H1 (cell line): ENCODE measurements at regions not wholly inside any gene's neighbourhood (a gene's known extent, or its start where the extent isn't known, plus 50 kb on each side); places are given as distances from the start of the nearest gene placed in this dataset.

Experiments used
- CTCF ChIA-PET: fragments of 300-600 bp; sonication (Branson Sonifier 250); formaldehyde crosslinking; loops from one replicate; lab custom pipeline; 2021; ENCODE audit not compliant: partially characterized antibody; lab: Charles Lee
- POLR2A ChIA-PET: fragments of 300-600 bp; sonication (Branson Sonifier 250); formaldehyde crosslinking; loops from one replicate; lab custom pipeline; 2021; ENCODE audit warnings: inconsistent platforms; ENCODE audit not compliant: partially characterized antibody; lab: Charles Lee
- DNase-seq, 2 experiments: peaks; one replicate each; pipeline versions ENCODE4 v3.0.0 to v3.0.0-alpha.2; 2010 to 2022; ENCODE audit warnings: low spot score in 2 of 2, low read depth in 1 of 2, mixed read lengths in 1 of 2
- FAIRE-seq: peaks from 2 replicates; lab custom pipeline; 2011; peaks lifted over from hg19 to GRCh38; lab: Jason Lieb, UNC
- H2AFZ ChIP-seq: 2 replicates; pipeline ENCODE4 v1.8.1; 2012; ENCODE audit warnings: low read length, inconsistent platforms
- H2AK5ac ChIP-seq: 2 replicates; pipeline ENCODE4 v1.6.1; 2013; ENCODE audit warnings: low read depth, low read length
- H2BK120ac ChIP-seq: replicated peaks from 2 replicates; pipeline ENCODE3; 2013; ENCODE audit warnings: low read depth, low read length, inconsistent platforms
- H2BK12ac ChIP-seq: 2 replicates; pipeline ENCODE4 v1.6.1; 2013; ENCODE audit warnings: low read depth, low read length
- H2BK15ac ChIP-seq: 2 replicates; pipeline ENCODE4 v1.6.1; 2013; ENCODE audit warnings: low read length
- H2BK20ac ChIP-seq: 2 replicates; pipeline ENCODE4 v1.6.1; 2013; ENCODE audit warnings: low read length
- H2BK5ac ChIP-seq: 2 replicates; pipeline ENCODE4 v1.6.1; 2013; ENCODE audit warnings: low read depth, low read length
- H3K14ac ChIP-seq: 2 replicates; pipeline ENCODE4 v1.6.1; 2013; ENCODE audit warnings: inconsistent platforms; ENCODE audit not compliant: insufficient read length
- H3K18ac ChIP-seq: 2 replicates; pipeline ENCODE4 v1.6.1; 2013; ENCODE audit warnings: low read length; ENCODE audit errors: extremely low read depth
- H3K23ac ChIP-seq: 2 replicates; pipeline ENCODE4 v1.6.1; 2013; ENCODE audit warnings: inconsistent platforms; ENCODE audit not compliant: insufficient read length
- H3K23me2 ChIP-seq: 2 replicates; pipeline ENCODE4 v1.6.1; 2013; ENCODE audit warnings: low read depth, low read length
- H3K27ac ChIP-seq: 2 replicates; pipeline ENCODE4 v1.6.1; 2011; ENCODE audit warnings: low read depth, low read length, inconsistent platforms
- H3K27me3 ChIP-seq, 4 experiments: replicated peaks in 1 of 4; 1 replicate in 1 of 4; 2 replicates in 3 of 4; pipeline versions ENCODE4 v1.6.1 to v1.8.1; 2011 to 2013; ENCODE audit warnings: low read length in 3 of 4, mild to moderate bottlenecking in 3 of 4, inconsistent platforms in 2 of 4, mixed read lengths in 2 of 4, moderate library complexity in 1 of 4; ENCODE audit not compliant: control insufficient read depth in 3 of 4, insufficient read depth in 3 of 4; ENCODE audit errors: extremely low read depth in 1 of 4
- H3K36me3 ChIP-seq, 4 experiments: 2 replicates each; pipeline versions ENCODE4 v1.6.1 to v1.8.1; 2011 to 2013; ENCODE audit warnings: mild to moderate bottlenecking in 4 of 4, low read length in 3 of 4, moderate library complexity in 2 of 4, control low read depth in 1 of 4, inconsistent platforms in 1 of 4; ENCODE audit not compliant: insufficient read depth in 4 of 4, control insufficient read depth in 2 of 4
- H3K4ac ChIP-seq: replicated peaks from 2 replicates; pipeline ENCODE3; 2013; ENCODE audit warnings: low read length, low read depth, mixed read lengths, inconsistent platforms; ENCODE audit not compliant: insufficient read length
- H3K4me1 ChIP-seq, 4 experiments: replicated peaks in 1 of 4; 1 replicate in 1 of 4; 2 replicates in 3 of 4; pipeline versions ENCODE4 v1.6.1 to v1.8.1; 2011 to 2013; ENCODE audit warnings: low read length in 3 of 4, inconsistent platforms in 2 of 4, mixed read lengths in 1 of 4; ENCODE audit not compliant: insufficient read depth in 4 of 4, control insufficient read depth in 3 of 4
- H3K4me2 ChIP-seq, 2 experiments: 2 replicates each; pipeline versions ENCODE4 v1.6.1 to v1.8.1; 2011 to 2013; ENCODE audit warnings: low read depth in 2 of 2, low read length in 2 of 2, control low read depth in 1 of 2, inconsistent platforms in 1 of 2, mild to moderate bottlenecking in 1 of 2; ENCODE audit not compliant: insufficient read depth in 1 of 2
- H3K4me3 ChIP-seq, 4 experiments: fragments of 200-600, 300-600 bp in 1 of 4; sonication (generic), shearing (Covaris generic), sonication (Bioruptor Twin) in 1 of 4; 2 replicates each; pipeline versions ENCODE4 v1.5.1 to v1.8.1; 2011 to 2016; ENCODE audit warnings: low read length in 4 of 4, low read depth in 3 of 4, control low read depth in 2 of 4, inconsistent platforms in 2 of 4, mild to moderate bottlenecking in 2 of 4, mixed read lengths in 1 of 4, moderate library complexity in 1 of 4; ENCODE audit not compliant: insufficient read depth in 2 of 4; ENCODE audit errors: extremely low read depth in 1 of 4
- H3K56ac ChIP-seq: replicated peaks from 2 replicates; pipeline ENCODE3; 2013; ENCODE audit warnings: low read depth, mild to moderate bottlenecking, mixed read lengths, low read length, inconsistent platforms; ENCODE audit not compliant: insufficient read length
- H3K79me1 ChIP-seq: 2 replicates; pipeline ENCODE4 v1.6.1; 2013; ENCODE audit warnings: low read depth, low read length, control low read depth
- H3K79me2 ChIP-seq, 2 experiments: 2 replicates each; pipeline versions ENCODE4 v1.6.1 to v1.8.1; 2012 to 2013; ENCODE audit warnings: low read length in 2 of 2, mild to moderate bottlenecking in 2 of 2, inconsistent platforms in 1 of 2; ENCODE audit not compliant: insufficient read depth in 2 of 2, control insufficient read depth in 1 of 2
- H3K9ac ChIP-seq, 4 experiments: replicated peaks in 1 of 4; 1 replicate in 1 of 4; 2 replicates in 3 of 4; pipeline versions ENCODE4 v1.6.1 to v1.8.1; 2011 to 2013; ENCODE audit warnings: low read depth in 3 of 4, low read length in 3 of 4, control low read depth in 2 of 4, mild to moderate bottlenecking in 2 of 4, moderate library complexity in 2 of 4, inconsistent platforms in 1 of 4; ENCODE audit errors: extremely low read depth in 1 of 4
- H3K9me3 ChIP-seq, 2 experiments: 2 replicates each; pipeline versions ENCODE4 v1.6.1 to v1.8.1; 2012 to 2013; ENCODE audit warnings: mild to moderate bottlenecking in 2 of 2, moderate library complexity in 2 of 2, control low read depth in 1 of 2, inconsistent platforms in 1 of 2, low read depth in 1 of 2, low read length in 1 of 2, mixed read lengths in 1 of 2; ENCODE audit not compliant: insufficient read depth in 2 of 2
- H4K20me1 ChIP-seq, 2 experiments: replicated peaks in 1 of 2; 2 replicates each; pipeline versions ENCODE3 to v1.8.1; 2011 to 2013; ENCODE audit warnings: inconsistent platforms in 2 of 2, low read length in 2 of 2, mild to moderate bottlenecking in 1 of 2; ENCODE audit not compliant: insufficient read depth in 2 of 2, control insufficient read depth in 1 of 2
- H4K5ac ChIP-seq: 2 replicates; pipeline ENCODE4 v1.6.1; 2013; ENCODE audit warnings: low read length, low read depth, mixed read lengths, inconsistent platforms; ENCODE audit not compliant: insufficient read length
- H4K8ac ChIP-seq: 2 replicates; pipeline ENCODE4 v1.8.0; 2013; ENCODE audit warnings: mild to moderate bottlenecking, moderate library complexity, low read length, inconsistent platforms; ENCODE audit not compliant: insufficient read depth; ENCODE audit errors: extremely low read depth
- H4K91ac ChIP-seq: replicated peaks from 2 replicates; pipeline ENCODE3; 2013; ENCODE audit warnings: low read length, mixed read lengths, inconsistent platforms; ENCODE audit not compliant: insufficient read length
- SP1 ChIP-seq: IDR thresholded peaks from 2 replicates; pipeline ENCODE4 v1.6.1; 2011; ENCODE audit warnings: low read depth, low read length
- TEAD4 ChIP-seq: IDR thresholded peaks from 2 replicates; pipeline ENCODE4 v1.6.1; 2012; ENCODE audit warnings: low read depth, low read length, inconsistent platforms, mixed read lengths
- WGBS, 2 experiments: shearing (Covaris generic) in 1 of 2; methylation state at CpG; one replicate each; pipeline versions ENCODE4 v1.1.6 to v1.1.7; 2013 to 2015; ENCODE audit warnings: low lambda C conversion rate in 2 of 2, mixed read lengths in 2 of 2, inconsistent platforms in 1 of 2, low coverage in 1 of 2, missing lambda C conversion rate in 1 of 2; ENCODE audit not compliant: insufficient replicate concordance in 2 of 2, insufficient coverage in 1 of 2, insufficient read length in 1 of 2; ENCODE audit errors: extremely low coverage in 1 of 2, missing lambda C conversion rate in 1 of 2; 5-methylcytosine and 5-hydroxymethylcytosine counted together

- Histone ChIP-seq H3K18ac (no peak overlapping the region), H2BK120ac (no peak overlapping the region), H3K23ac (no peak overlapping the region), H4K20me1 (no peaks in the 10 kb centered on the region), H3K27me3 (no peaks in the 10 kb centered on the region), H3K27ac (no peak overlapping the region), H3K36me3 (peaks cover 0 to 14% (median 0%) of the 10 kb centered on the region in 4 experiments; a peak in 2 of 8 replicates), H2BK5ac (no peak overlapping the region), H3K9me3 (peaks cover 22 to 30% of the 10 kb centered on the region in 2 experiments), H2BK15ac (no peak overlapping the region), H3K4ac (no peak overlapping the region), H3K4me2 (no peak overlapping the region), H3K23me2 (no peaks in the 10 kb centered on the region), H2BK20ac (no peak overlapping the region), H4K91ac (no peak overlapping the region), H3K14ac (no peak overlapping the region), H2AK5ac (no peak overlapping the region), H3K9ac (no peak overlapping the region), H3K4me3 (no peak overlapping the region), H3K79me2 (no peaks in the 10 kb centered on the region), H3K4me1 (no peaks in the 10 kb centered on the region), H2AFZ (no peak overlapping the region), H3K79me1 (no peaks in the 10 kb centered on the region), H4K5ac (no peak overlapping the region), H2BK12ac (no peak overlapping the region), H3K56ac (no peak overlapping the region), H4K8ac (no peak overlapping the region)
- no peak for TF ChIP-seq TEAD4
- TF ChIP-seq SP1 = no peak
- CTCF ChIA-PET = interaction anchor here (1.7 kb wide), 1 partner anchor 14 kb away, joined by 4 read pairs; no protein-coding TSS in a partner anchor
- DNase-seq = no peak
- POLR2A ChIA-PET = no interaction called here
- no peak for FAIRE-seq
- WGBS, 2 experiments = 91% methylated on average over 1 of the region's 1 CpG; no CpG with 5 or more reads in 1 of the 2 experiments
These were observed 256.8 kb upstream of the ZC3H15 start for GRCh38 chr2:186229265-186229664.
